GM23338 (cell line): ENCODE measurements at regions not wholly inside any gene's neighbourhood (a gene's known extent, or its start where the extent isn't known, plus 50 kb on each side); places are given as distances from the start of the nearest gene placed in this dataset.

ENCODE experiments used
- ATAC-seq: fragments of 200-7000 bp; cut with Tn5 transposase; 3 replicates; pipeline ENCODE4 v1.9.1; 2020
- DNase-seq: peaks from one replicate; pipeline ENCODE4 v3.0.0-alpha.2; 2015; ENCODE audit warnings: low spot score
- H2AFZ ChIP-seq: fragments of 200-600 bp; sonication (generic); 2 replicates; pipeline ENCODE4 v1.8.0; 2016; ENCODE audit warnings: antibody characterized with exemption, mild to moderate bottlenecking, moderate library complexity
- H3F3A ChIP-seq: fragments of 200-600 bp; sonication (generic); replicated peaks from 2 replicates; pipeline ENCODE4 v1.8.0; 2017; ENCODE audit warnings: antibody characterized with exemption, mixed run types, low read depth
- H3K27ac ChIP-seq: fragments of 200-600 bp; sonication (generic); 2 replicates; pipeline ENCODE4 v1.6.1; 2016; ENCODE audit warnings: low read depth
- H3K27me3 ChIP-seq: fragments of 200-600 bp; sonication (generic); 2 replicates; pipeline ENCODE4 v1.8.0; 2016; ENCODE audit warnings: mild to moderate bottlenecking, mixed run types, moderate library complexity; ENCODE audit not compliant: insufficient read depth
- H3K36me3 ChIP-seq: fragments of 200-600 bp; sonication (generic); 2 replicates; pipeline ENCODE4 v1.8.0; 2016; ENCODE audit warnings: mild to moderate bottlenecking; ENCODE audit not compliant: insufficient read depth
- H3K4me1 ChIP-seq: fragments of 200-600 bp; sonication (generic); 2 replicates; pipeline ENCODE4 v1.8.0; 2016; ENCODE audit warnings: mild to moderate bottlenecking, moderate library complexity; ENCODE audit not compliant: insufficient read depth
- H3K4me2 ChIP-seq: fragments of 200-600 bp; sonication (generic); 2 replicates; pipeline ENCODE4 v1.7.1; 2017; ENCODE audit warnings: mixed run types
- H3K4me3 ChIP-seq: fragments of 200-600 bp; sonication (generic); 2 replicates; pipeline ENCODE4 v1.6.1; 2016; ENCODE audit warnings: mixed run types
- H3K79me2 ChIP-seq: fragments of 200-600 bp; sonication (generic); replicated peaks from 2 replicates; pipeline ENCODE4 v1.8.0; 2017; ENCODE audit warnings: mild to moderate bottlenecking; ENCODE audit not compliant: insufficient read depth
- H3K9me2 ChIP-seq: fragments of 200-600 bp; sonication (generic); 2 replicates; pipeline ENCODE4 v1.8.0; 2017; ENCODE audit not compliant: insufficient read depth
- H4K20me1 ChIP-seq: fragments of 200-600 bp; sonication (generic); replicated peaks from 2 replicates; pipeline ENCODE4 v1.8.0; 2017; ENCODE audit warnings: mild to moderate bottlenecking; ENCODE audit not compliant: insufficient read depth
- H3K27ac Mint-ChIP-seq: 2 replicates; pipeline ENCODE4 v1.8.0; 2020; ENCODE audit warnings: inconsistent platforms, mild to moderate bottlenecking, moderate library complexity, mixed read lengths
- H3K27me3 Mint-ChIP-seq: 3 replicates; pipeline ENCODE4 v1.8.0; 2022; ENCODE audit warnings: low read depth, mild to moderate bottlenecking, moderate library complexity, mixed read lengths, inconsistent platforms; ENCODE audit not compliant: insufficient read depth, poor library complexity
- H3K36me3 Mint-ChIP-seq: 3 replicates; pipeline ENCODE4 v1.8.0; 2021; ENCODE audit warnings: low read depth, mild to moderate bottlenecking, inconsistent platforms, moderate library complexity, mixed read lengths
- H3K4me1 Mint-ChIP-seq: 3 replicates; pipeline ENCODE4 v1.8.0; 2020; ENCODE audit warnings: mild to moderate bottlenecking, inconsistent platforms, mixed read lengths
- H3K4me3 Mint-ChIP-seq: 3 replicates; pipeline ENCODE4 v1.8.0; 2021; ENCODE audit warnings: moderate library complexity, mild to moderate bottlenecking, inconsistent platforms, mixed read lengths
- H3K9me3 Mint-ChIP-seq: 3 replicates; pipeline ENCODE4 v1.8.0; 2020; ENCODE audit warnings: moderate library complexity, mild to moderate bottlenecking, inconsistent platforms, mixed read lengths
- CREB1 ChIP-seq: fragments of 250-450 bp; sonication (Bioruptor Pico); IDR thresholded peaks from 2 replicates; pipeline ENCODE4 v1.5.0; 2020; ENCODE audit warnings: low read depth, mild to moderate bottlenecking, moderate library complexity
- CTCF ChIP-seq, 2 experiments: fragments of 200-600 bp in 1 of 2; sonication (generic) in 1 of 2; conservative IDR thresholded peaks; 2 replicates each; pipeline versions ENCODE4 v1.5.1 to v1.6.1; 2016 to 2017; ENCODE audit warnings: antibody characterized with exemption in 2 of 2, low read depth in 2 of 2, mild to moderate bottlenecking in 2 of 2, moderate library complexity in 1 of 2
- ETS1 ChIP-seq: IDR thresholded peaks from 2 replicates; pipeline ENCODE4 v1.6.1; 2016; ENCODE audit warnings: antibody characterized with exemption
- EZH2 ChIP-seq: fragments of 200-600 bp; sonication (generic); IDR thresholded peaks from one replicate; pipeline ENCODE4 v1.8.0; 2017; ENCODE audit warnings: antibody characterized with exemption, mild to moderate bottlenecking, low read depth; ENCODE audit not compliant: unreplicated experiment
- EZH2phosphoT487 ChIP-seq: fragments of 200-600 bp; sonication (generic); IDR thresholded peaks from one replicate; pipeline ENCODE4 v1.8.1; 2018; ENCODE audit warnings: antibody characterized with exemption; ENCODE audit not compliant: unreplicated experiment
- JUNB ChIP-seq: IDR thresholded peaks from one replicate; pipeline ENCODE4 v1.6.1; 2016; ENCODE audit warnings: antibody characterized with exemption; ENCODE audit not compliant: unreplicated experiment
- NANOG ChIP-seq: IDR thresholded peaks from 2 replicates; pipeline ENCODE4 v1.6.1; 2016; ENCODE audit warnings: antibody characterized with exemption, borderline replicate concordance
- POLR2AphosphoS5 ChIP-seq: IDR thresholded peaks from 2 replicates; pipeline ENCODE4 v1.6.1; 2016; ENCODE audit warnings: antibody characterized with exemption, low read depth
- REST ChIP-seq: IDR thresholded peaks from one replicate; pipeline ENCODE4 v1.6.1; 2018; ENCODE audit warnings: antibody characterized with exemption; ENCODE audit not compliant: unreplicated experiment
- STAT1 ChIP-seq: IDR thresholded peaks from one replicate; pipeline ENCODE4 v1.6.1; 2016; ENCODE audit warnings: antibody characterized with exemption; ENCODE audit not compliant: unreplicated experiment
- ZNF114 ChIP-seq: fragments of 250-450 bp; sonication (Bioruptor Pico); IDR thresholded peaks from 2 replicates; pipeline ENCODE4 v1.5.0; 2020; ENCODE audit warnings: mild to moderate bottlenecking, moderate library complexity
- ZNF331 ChIP-seq: fragments of 250-450 bp; sonication (Bioruptor Pico); IDR thresholded peaks from 2 replicates; pipeline ENCODE4 v1.5.0; 2020; ENCODE audit warnings: low read depth, mild to moderate bottlenecking, moderate library complexity
- ZNF462 ChIP-seq: fragments of 250-450 bp; sonication (Bioruptor Pico); IDR thresholded peaks from 2 replicates; pipeline ENCODE4 v1.5.0; 2020; ENCODE audit warnings: mild to moderate bottlenecking, moderate library complexity

- H3K27me3 ChIP-seq: no peaks in the 10 kb centered on the region
- no peak overlapping the region for H3K4me2 ChIP-seq
- H3K9me2 ChIP-seq: no peaks in the 10 kb centered on the region
- H3K79me2 ChIP-seq: no peaks in the 10 kb centered on the region
- ATAC-seq: no peak
- Mint-ChIP-seq H3K4me1 (no peaks in the 10 kb centered on the region; the same call in 2 of the 3 replicates), H3K27me3 (peaks cover 5% of the 10 kb centered on the region), H3K4me3 (no peak overlapping the region), H3K36me3 (no peaks in the 10 kb centered on the region), H3K27ac (no peak overlapping the region), H3K9me3 (no peaks in the 10 kb centered on the region)
- no peak for DNase-seq
- no peaks in the 10 kb centered on the region for H3F3A ChIP-seq
- H3K27ac ChIP-seq: no peak overlapping the region
- no peak overlapping the region for H2AFZ ChIP-seq
- no peaks in the 10 kb centered on the region; the same call in 1 of the 2 replicates for H4K20me1 ChIP-seq
- TF ChIP-seq NANOG: no peak
- TF ChIP-seq ZNF331: no peak
- no peak for TF ChIP-seq ETS1
- no peak for TF ChIP-seq JUNB
- TF ChIP-seq CTCF (conservative IDR thresholded peaks at IDR 0.05; ENCODE audit: low read depth in 2 of 2): no peak
- no peak for TF ChIP-seq REST
- TF ChIP-seq EZH2phosphoT487: no peak
- TF ChIP-seq ZNF114 (CRISPR knock-in tag): no peak
- no peak for TF ChIP-seq POLR2AphosphoS5
- TF ChIP-seq CREB1 (CRISPR knock-in tag): no peak
- TF ChIP-seq EZH2: no peak
- TF ChIP-seq ZNF462 (CRISPR knock-in tag): no peak
- TF ChIP-seq STAT1: no peak
- H3K36me3 ChIP-seq: no peaks in the 10 kb centered on the region
- H3K4me1 ChIP-seq: no peaks in the 10 kb centered on the region
- no peak overlapping the region for H3K4me3 ChIP-seq
Observed at GRCh38 chr6:6393069-6393529, 72.6 kb upstream of the F13A1 start.
